Embryonic facial prominence (tissue), 1 donor: ENCODE measurements at regions not wholly inside any gene's neighbourhood (a gene's known extent, or its start where the extent isn't known, plus 50 kb on each side); places are given as distances from the start of the nearest gene placed in this dataset.
"Not testable (repeated sequence)": the region's sequence is repeated elsewhere in the genome, so short reads cannot be mapped to it uniquely, and the experiment has no call there.

ENCODE experiments used
- DNase-seq: peaks from one replicate; pipeline ENCODE4 v3.0.0-alpha.2; 2016; ENCODE audit errors: extremely low spot score

- no peak for DNase-seq
Measured at GRCh38 chr5:58300346-58300895, 159.5 kb downstream of the PLK2 start.

- DNase-seq: no peak
Measured at GRCh38 chr5:58299256-58299655, 160.6 kb downstream of the PLK2 start.

GRCh38 chr5:58294598-58295305 is 165.1 kb downstream of the PLK2 start:
- DNase-seq: no peak

- not testable (repeated sequence) for DNase-seq
Measured at GRCh38 chr5:58288275-58288674, 171.6 kb downstream of the PLK2 start.

GRCh38 chr5:58286741-58287140 is 173.1 kb downstream of the PLK2 start:
- DNase-seq: no peak

- DNase-seq: no peak
Measured at GRCh38 chr5:58285900-58286299, 174.0 kb downstream of the PLK2 start.

- no peak for DNase-seq
Measured at GRCh38 chr5:58284886-58285285, 175.0 kb downstream of the PLK2 start.

GRCh38 chr5:58281189-58281588 is 178.7 kb downstream of the PLK2 start:
- no peak for DNase-seq

GRCh38 chr5:58279259-58279658 is 180.6 kb downstream of the PLK2 start:
- DNase-seq: no peak

GRCh38 chr5:58276431-58276830 is 183.5 kb downstream of the PLK2 start:
- no peak for DNase-seq

GRCh38 chr5:58275516-58275915 is 184.4 kb downstream of the PLK2 start:
- DNase-seq: no peak

GRCh38 chr5:58274191-58274590 is 185.7 kb downstream of the PLK2 start:
- DNase-seq: no peak

- DNase-seq: no peak
Measured at GRCh38 chr5:58273711-58274110, 186.2 kb downstream of the PLK2 start.

GRCh38 chr5:58268268-58268667 is 191.6 kb downstream of the PLK2 start:
- no peak for DNase-seq

GRCh38 chr5:58266402-58266801 is 193.5 kb downstream of the PLK2 start:
- DNase-seq: no peak

- DNase-seq: no peak
Measured at GRCh38 chr5:58265246-58265930, 194.5 kb downstream of the PLK2 start.

GRCh38 chr5:58264276-58264675 is 195.6 kb downstream of the PLK2 start:
- no peak for DNase-seq

- DNase-seq: no peak
Measured at GRCh38 chr5:58263296-58263695, 196.6 kb downstream of the PLK2 start.

- DNase-seq: no peak
Measured at GRCh38 chr5:58262226-58262625, 197.7 kb downstream of the PLK2 start.

GRCh38 chr5:58261605-58262004 is 198.3 kb downstream of the PLK2 start:
- no peak for DNase-seq

- DNase-seq: no peak
Measured at GRCh38 chr5:58260243-58260642, 199.6 kb downstream of the PLK2 start.

GRCh38 chr5:58259685-58260152 is 200.2 kb downstream of the PLK2 start:
- DNase-seq: no peak
